Fibroblast of the aortic adventitia (primary cell): ENCODE measurements at regions not wholly inside any gene's neighbourhood (a gene's known extent, or its start where the extent isn't known, plus 50 kb on each side); places are given as distances from the start of the nearest gene placed in this dataset.

Source experiments
- DNase-seq: peaks from one replicate; pipeline ENCODE4 v3.0.0-alpha.2; 2010; ENCODE audit warnings: low read depth
- H3K4me3 ChIP-seq: 2 replicates; pipeline ENCODE4 v1.5.1; 2011; ENCODE audit warnings: low read depth, mild to moderate bottlenecking, control low read depth, low read length, moderate library complexity
- CTCF ChIP-seq: IDR thresholded peaks from 2 replicates; pipeline ENCODE4 v1.5.1; 2011; ENCODE audit warnings: mild to moderate bottlenecking, low read length, control low read depth, inconsistent platforms; ENCODE audit not compliant: insufficient read depth

GRCh38 chr4:52244103-52244775 lies 193.1 kb downstream of the SPATA18 start:
- DNase-seq, result no peak
- no peak overlapping the region for H3K4me3 ChIP-seq
- TF ChIP-seq CTCF, result no peak

GRCh38 chr4:52244848-52245247 lies 193.7 kb downstream of the SPATA18 start:
- DNase-seq, result no peak
- H3K4me3 ChIP-seq, result no peak overlapping the region
- TF ChIP-seq CTCF, result no peak

GRCh38 chr4:52246827-52247226 lies 195.7 kb downstream of the SPATA18 start:
- no peak for TF ChIP-seq CTCF
- DNase-seq, result no peak
- H3K4me3 ChIP-seq, result no peak overlapping the region

- DNase-seq, result no peak
- no peak overlapping the region for H3K4me3 ChIP-seq
- no peak for TF ChIP-seq CTCF
Observed at GRCh38 chr4:52247941-52248340, 196.8 kb downstream of the SPATA18 start.

- no peak for TF ChIP-seq CTCF
- DNase-seq, result no peak
- H3K4me3 ChIP-seq, result no peak overlapping the region
Observed at GRCh38 chr4:52248820-52249219, 197.7 kb downstream of the SPATA18 start.

- H3K4me3 ChIP-seq, result no peak overlapping the region
- no peak for DNase-seq
- no peak for TF ChIP-seq CTCF
Observed at GRCh38 chr4:52249581-52249980, 198.5 kb downstream of the SPATA18 start.

- H3K4me3 ChIP-seq, result no peak overlapping the region
- no peak for TF ChIP-seq CTCF
- peak; percentile 42 for DNase-seq
Observed at GRCh38 chr4:52250154-52250553, 199.1 kb downstream of the SPATA18 start.
